Fibroblast of lung (primary cell): ENCODE measurements at regions not wholly inside any gene's neighbourhood (a gene's known extent, or its start where the extent isn't known, plus 50 kb on each side); places are given as distances from the start of the nearest gene placed in this dataset.

ENCODE experiments used
- CTCF ChIP-seq, 2 donors: IDR thresholded peaks in 1 of 2; conservative IDR thresholded peaks in 1 of 2; 1 replicate in 1 of 2; 2 replicates in 1 of 2; pipeline ENCODE4 v1.5.1; 2011 to 2012; ENCODE audit warnings: low read length in 2 of 2, control low read depth in 1 of 2, inconsistent platforms in 1 of 2, low read depth in 1 of 2, mild to moderate bottlenecking in 1 of 2
- EZH2 ChIP-seq: IDR thresholded peaks from 2 replicates; pipeline ENCODE4 v1.5.1; 2012; ENCODE audit warnings: low read length, control low read depth, mild to moderate bottlenecking; ENCODE audit errors: missing control alignments

- no peak for TF ChIP-seq CTCF (conservative IDR thresholded peaks at IDR 0.05 in 1 of 2, IDR thresholded peaks at IDR 0.05 in 1 of 2; ENCODE audit: low read depth in 1 of 2, low read length in 2 of 2)
- TF ChIP-seq EZH2: no peak
Measured at GRCh38 chr17:79425686-79426085, 185.2 kb downstream of the RBFOX3 start.
